ENCODE measurements at regions not wholly inside any gene's neighbourhood (a gene's known extent, or its start where the extent isn't known, plus 50 kb on each side); places are given as distances from the start of the nearest gene placed in this dataset.

DNA sequence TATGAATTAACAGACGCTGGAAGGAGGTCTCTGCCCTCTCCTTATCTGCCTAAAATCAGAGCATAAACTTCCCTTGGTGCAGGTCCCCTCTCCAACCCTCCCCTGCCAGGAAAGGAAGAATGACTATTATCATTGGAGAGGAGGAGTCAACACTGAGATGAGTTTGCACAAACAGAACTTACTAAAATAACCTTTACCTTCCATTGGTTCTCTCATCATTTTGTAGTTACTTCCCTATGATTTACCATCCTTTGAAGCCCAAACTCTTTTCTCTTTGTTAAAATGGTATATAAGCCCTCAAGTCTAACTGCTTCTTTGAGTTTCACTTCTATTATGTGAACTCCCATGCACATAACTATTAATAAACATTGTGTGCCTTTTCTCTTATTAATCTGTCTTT is 64.2 kb upstream of the EEA1 start:
- TF ChIP-seq POLR2AphosphoS5 (IDR thresholded peaks at IDR 0.05) = no peak
- TF ChIP-seq, protein P1, sequence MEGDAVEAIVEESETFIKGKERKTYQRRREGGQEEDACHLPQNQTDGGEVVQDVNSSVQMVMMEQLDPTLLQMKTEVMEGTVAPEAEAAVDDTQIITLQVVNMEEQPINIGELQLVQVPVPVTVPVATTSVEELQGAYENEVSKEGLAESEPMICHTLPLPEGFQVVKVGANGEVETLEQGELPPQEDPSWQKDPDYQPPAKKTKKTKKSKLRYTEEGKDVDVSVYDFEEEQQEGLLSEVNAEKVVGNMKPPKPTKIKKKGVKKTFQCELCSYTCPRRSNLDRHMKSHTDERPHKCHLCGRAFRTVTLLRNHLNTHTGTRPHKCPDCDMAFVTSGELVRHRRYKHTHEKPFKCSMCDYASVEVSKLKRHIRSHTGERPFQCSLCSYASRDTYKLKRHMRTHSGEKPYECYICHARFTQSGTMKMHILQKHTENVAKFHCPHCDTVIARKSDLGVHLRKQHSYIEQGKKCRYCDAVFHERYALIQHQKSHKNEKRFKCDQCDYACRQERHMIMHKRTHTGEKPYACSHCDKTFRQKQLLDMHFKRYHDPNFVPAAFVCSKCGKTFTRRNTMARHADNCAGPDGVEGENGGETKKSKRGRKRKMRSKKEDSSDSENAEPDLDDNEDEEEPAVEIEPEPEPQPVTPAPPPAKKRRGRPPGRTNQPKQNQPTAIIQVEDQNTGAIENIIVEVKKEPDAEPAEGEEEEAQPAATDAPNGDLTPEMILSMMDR (IDR thresholded peaks at IDR 0.05) = no peak
